Thymus (tissue), 11 donors: ENCODE measurements at regions not wholly inside any gene's neighbourhood (a gene's known extent, or its start where the extent isn't known, plus 50 kb on each side); places are given as distances from the start of the nearest gene placed in this dataset.

ENCODE experiments used
- DNase-seq, 9 donors: peaks; one replicate each; pipeline ENCODE4 v3.0.0-alpha.2; 2013; ENCODE audit warnings: low spot score in 9 of 9, low read depth in 6 of 9, missing footprints in 1 of 9
- H3K27ac ChIP-seq, 2 donors: one replicate each; pipeline ENCODE4 v1.5.1; 2013; ENCODE audit warnings: control low read depth in 1 of 2, low read depth in 1 of 2, low read length in 1 of 2, mild to moderate bottlenecking in 1 of 2, moderate library complexity in 1 of 2
- H3K27me3 ChIP-seq, 2 donors: one replicate each; pipeline ENCODE4 v1.5.1; 2013; ENCODE audit warnings: low read length in 1 of 2; ENCODE audit not compliant: control insufficient read depth in 2 of 2, insufficient read depth in 1 of 2
- H3K36me3 ChIP-seq, 2 donors: one replicate each; pipeline ENCODE4 v1.5.1; 2013; ENCODE audit warnings: low read length in 1 of 2, mild to moderate bottlenecking in 1 of 2, moderate library complexity in 1 of 2; ENCODE audit not compliant: control insufficient read depth in 2 of 2, insufficient read depth in 2 of 2
- H3K4me1 ChIP-seq, 2 donors: one replicate each; pipeline ENCODE4 v1.5.1; 2013; ENCODE audit warnings: low read length in 2 of 2; ENCODE audit not compliant: control insufficient read depth in 2 of 2, insufficient read depth in 2 of 2
- H3K4me3 ChIP-seq, 2 donors: one replicate each; pipeline ENCODE4 v1.5.1; 2013; ENCODE audit warnings: low read length in 2 of 2, control low read depth in 1 of 2, mild to moderate bottlenecking in 1 of 2
- H3K9me3 ChIP-seq, 2 donors: one replicate each; pipeline ENCODE4 v1.5.1; 2013; ENCODE audit warnings: low read length in 1 of 2, mild to moderate bottlenecking in 1 of 2; ENCODE audit not compliant: control insufficient read depth in 2 of 2, insufficient read depth in 1 of 2
- WGBS: extraction: QIAGEN DNeasy Blood & Tissue Kit; methylation state at CpG from one replicate; pipeline ENCODE4 v1.1.7; 2013; 5-methylcytosine and 5-hydroxymethylcytosine counted together
- donor health status: healthy.

DNA sequence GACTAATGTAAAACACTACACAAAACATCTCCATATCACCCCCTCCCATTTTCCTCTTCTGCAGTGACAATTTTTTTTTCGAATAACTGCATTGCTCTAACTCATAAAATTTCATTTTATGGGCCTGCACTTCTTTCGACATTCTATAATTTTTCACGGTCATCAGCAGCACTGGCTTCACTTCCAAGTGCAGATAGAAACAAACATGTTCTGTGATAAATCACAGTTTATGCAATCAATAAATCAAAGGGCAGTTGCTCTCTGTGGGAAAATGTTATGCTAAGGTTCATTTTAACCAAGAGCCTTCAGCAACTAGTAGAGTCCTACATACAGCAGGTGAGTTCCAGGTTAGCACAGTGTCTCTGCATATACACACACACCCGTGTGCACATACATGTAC lies 100.1 kb downstream of the GPAM start:
- 94% methylated on average over 4 of the region's 4 CpGs for WGBS
- no peaks in the 10 kb centered on the region for H3K4me1 ChIP-seq
- no peaks in the 10 kb centered on the region for H3K9me3 ChIP-seq
- no peak for DNase-seq
- H3K36me3 ChIP-seq: no peaks in the 10 kb centered on the region
- no peaks in the 10 kb centered on the region for H3K27me3 ChIP-seq
- no peak overlapping the region for H3K4me3 ChIP-seq
- H3K27ac ChIP-seq: no peak overlapping the region

DNA sequence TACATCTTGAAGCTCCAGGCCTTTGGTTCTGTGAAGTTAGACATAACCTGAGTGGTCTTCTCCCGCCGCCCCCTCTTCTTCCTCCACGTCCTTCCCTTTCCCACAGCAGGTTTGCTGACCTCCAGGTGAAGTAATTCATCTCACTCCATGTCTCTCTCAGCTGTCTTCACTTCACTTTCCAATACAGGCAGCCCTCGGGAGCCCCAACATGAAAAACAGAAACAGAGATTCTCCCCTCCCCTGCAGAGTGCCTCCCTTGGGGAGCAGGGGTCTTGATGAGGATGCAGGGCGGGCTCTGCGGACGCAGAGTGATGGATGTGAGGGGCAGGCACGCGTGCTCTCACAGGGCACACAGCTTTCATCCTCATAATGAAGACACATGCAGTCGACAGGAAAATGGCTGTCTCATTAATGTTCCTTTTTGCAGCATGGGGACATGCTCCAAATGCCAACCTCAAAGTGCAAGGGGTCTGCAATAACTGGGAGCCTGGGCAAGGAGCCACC lies 95.6 kb downstream of the GPAM start:
- Histone ChIP-seq H3K4me1 (no peaks in the 10 kb centered on the region), H3K27ac (no peak overlapping the region), H3K36me3 (no peaks in the 10 kb centered on the region), H3K27me3 (no peaks in the 10 kb centered on the region), H3K9me3 (no peaks in the 10 kb centered on the region), H3K4me3 (no peak overlapping the region)
- no peak for DNase-seq
- WGBS: 89% methylated on average over 10 of the region's 10 CpGs

DNA sequence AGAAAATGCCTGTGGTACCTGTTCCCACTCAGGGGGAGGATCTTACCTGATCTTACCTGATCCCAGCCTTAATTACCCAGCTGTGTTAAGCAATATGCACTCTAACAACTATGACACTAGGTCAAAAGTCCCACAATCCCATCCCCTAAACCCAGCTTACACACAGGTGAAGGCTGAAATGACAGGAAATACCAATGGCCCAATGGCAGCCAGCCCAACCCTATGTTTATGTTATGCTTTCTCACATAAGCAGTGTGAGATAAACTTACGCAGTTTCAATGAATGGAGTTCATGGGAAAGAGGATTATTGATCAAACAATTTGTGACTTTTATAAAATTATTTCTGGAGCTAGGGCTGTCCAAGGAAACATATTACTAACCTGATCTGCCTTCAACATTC lies 91.9 kb downstream of the GPAM start:
- Histone ChIP-seq H3K4me1 (no peaks in the 10 kb centered on the region), H3K9me3 (no peaks in the 10 kb centered on the region), H3K27ac (no peak overlapping the region), H3K36me3 (no peaks in the 10 kb centered on the region), H3K4me3 (no peak overlapping the region), H3K27me3 (no peaks in the 10 kb centered on the region)
- WGBS: 97% methylated on average over 1 of the region's 1 CpG
- DNase-seq: no peak

- WGBS: 91% methylated on average over 1 of the region's 1 CpG
- no peak overlapping the region for H3K27ac ChIP-seq
- no peak for DNase-seq
- no peak overlapping the region for H3K4me3 ChIP-seq
- no peaks in the 10 kb centered on the region for H3K4me1 ChIP-seq
- no peaks in the 10 kb centered on the region for H3K9me3 ChIP-seq
- no peaks in the 10 kb centered on the region for H3K27me3 ChIP-seq
- H3K36me3 ChIP-seq: no peaks in the 10 kb centered on the region
Measured at GRCh38 chr10:112092519-112092918, 91.0 kb downstream of the GPAM start.

DNA sequence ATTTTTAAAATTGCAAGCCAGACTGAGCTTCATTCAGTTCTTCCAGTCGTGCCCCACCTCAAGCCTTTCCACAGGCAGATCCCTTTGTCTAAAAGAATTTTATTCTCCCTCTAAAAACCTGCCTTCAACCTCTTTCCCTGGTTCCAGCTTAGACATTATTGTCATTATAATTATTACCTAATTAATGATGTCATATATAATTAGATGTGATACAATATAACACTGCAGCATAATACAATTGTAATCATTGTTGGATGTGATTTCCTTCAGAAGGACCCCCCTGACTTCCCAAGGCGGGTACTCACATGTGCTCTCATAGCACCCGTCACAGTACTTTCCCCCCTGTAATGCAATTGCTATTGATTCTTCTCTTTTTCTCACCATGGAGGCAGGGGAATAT lies 88.6 kb downstream of the GPAM start:
- Histone ChIP-seq H3K36me3 (no peaks in the 10 kb centered on the region), H3K4me3 (no peak overlapping the region), H3K9me3 (no peaks in the 10 kb centered on the region), H3K27me3 (no peaks in the 10 kb centered on the region), H3K27ac (no peak overlapping the region), H3K4me1 (no peaks in the 10 kb centered on the region)
- 88% methylated on average over 3 of the region's 3 CpGs for WGBS
- no peak for DNase-seq

- H3K9me3 ChIP-seq: no peaks in the 10 kb centered on the region
- WGBS: 83% methylated on average over 5 of the region's 5 CpGs
- H3K27ac ChIP-seq: no peak overlapping the region
- H3K27me3 ChIP-seq: no peaks in the 10 kb centered on the region
- H3K4me1 ChIP-seq: no peaks in the 10 kb centered on the region
- no peaks in the 10 kb centered on the region for H3K36me3 ChIP-seq
- H3K4me3 ChIP-seq: no peak overlapping the region
- DNase-seq: no peak
Measured at GRCh38 chr10:112095731-112096130, 87.8 kb downstream of the GPAM start.

DNA sequence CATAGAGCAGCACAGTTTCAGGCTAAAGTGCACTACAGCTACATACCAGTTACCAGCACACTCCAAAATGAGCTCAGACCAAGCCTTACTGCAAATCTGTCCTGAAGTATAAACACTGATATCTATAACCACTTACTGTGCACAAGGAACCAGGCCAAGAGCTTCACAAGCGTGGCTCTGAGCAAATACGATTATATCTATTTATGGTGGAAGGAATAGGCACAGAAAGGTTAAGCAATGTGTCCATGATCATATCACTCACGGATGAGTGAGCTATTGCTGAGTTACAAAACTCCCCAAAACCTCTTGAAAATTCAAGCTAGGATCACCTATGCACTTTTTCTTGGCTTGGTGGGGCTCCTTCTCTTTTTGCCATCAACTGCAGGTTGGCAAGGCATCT lies 84.9 kb downstream of the GPAM start:
- DNase-seq: no peak
- Histone ChIP-seq H3K9me3 (no peaks in the 10 kb centered on the region), H3K4me1 (no peaks in the 10 kb centered on the region), H3K36me3 (no peaks in the 10 kb centered on the region), H3K27ac (no peak overlapping the region), H3K4me3 (no peak overlapping the region), H3K27me3 (no peaks in the 10 kb centered on the region)
- WGBS: 88% methylated on average over 3 of the region's 3 CpGs
